ENCODE measurements at regions not wholly inside any gene's neighbourhood (a gene's known extent, or its start where the extent isn't known, plus 50 kb on each side); places are given as distances from the start of the nearest gene placed in this dataset.

- ChIA-PET POLR2A (no interaction called here), CTCF (ENCODE audit: low intra/inter-chr PET ratio) (no interaction called here)
- intact Hi-C loops (cut with micrococcal nuclease): no loop called here
- no peaks in the 10 kb centered on the region for H3K4me1 ChIP-seq (replicated peaks in 1 of 2; ENCODE audit: control insufficient read depth in 2 of 2, insufficient read depth in 2 of 2, low read length in 2 of 2)
- no peaks in the 10 kb centered on the region for H4K20me1 ChIP-seq (replicated peaks; ENCODE audit: control insufficient read depth, insufficient read depth, low read length)
- in situ Hi-C loops (cut with MboI): no loop called here
- no peak for TF ChIP-seq CSDE1 (IDR thresholded peaks at IDR 0.05)
- TF ChIP-seq ZNF282 (CRISPR knock-in tag; IDR thresholded peaks at IDR 0.05): no peak
- TF ChIP-seq ZNF444 (CRISPR knock-in tag; IDR thresholded peaks at IDR 0.05): no peak
- no peak for TF ChIP-seq U2AF2 (optimal IDR thresholded peaks at IDR 0.05; ENCODE audit: low read depth, low read length)
- TF ChIP-seq MAZ (CRISPR knock-in tag; conservative IDR thresholded peaks at IDR 0.05 in 1 of 2, IDR thresholded peaks at IDR 0.05 in 1 of 2): no peak
- TF ChIP-seq CREB3L1 (IDR thresholded peaks at IDR 0.05; ENCODE audit: borderline replicate concordance, low read depth): no peak
- no peak for TF ChIP-seq ETV6 (IDR thresholded peaks at IDR 0.05; ENCODE audit: borderline replicate concordance in 1 of 2, low read depth in 2 of 2, low read length in 1 of 2)
- TF ChIP-seq ETV6 (CRISPR knock-in tag; IDR thresholded peaks at IDR 0.05; ENCODE audit: borderline replicate concordance): no peak
- TF ChIP-seq ZNF785 (CRISPR knock-in tag; IDR thresholded peaks at IDR 0.05): no peak
- no peak for TF ChIP-seq PTBP1 (IDR thresholded peaks at IDR 0.05; ENCODE audit: low read depth, low read length)
- TF ChIP-seq SAFB2 (IDR thresholded peaks at IDR 0.05; ENCODE audit: borderline replicate concordance, low read depth, low read length, severe bottlenecking): no peak
- TF ChIP-seq MTF1 (CRISPR knock-in tag; IDR thresholded peaks at IDR 0.05; ENCODE audit: borderline replicate concordance): no peak
- no peak for TF ChIP-seq TEAD4 (IDR thresholded peaks at IDR 0.05; ENCODE audit: low read length)
- no peak for TF ChIP-seq TEAD4 (CRISPR knock-in tag; IDR thresholded peaks at IDR 0.05; ENCODE audit: borderline replicate concordance)
- TF ChIP-seq NFE2 (IDR thresholded peaks at IDR 0.05; ENCODE audit: low read depth): no peak
- no peak for TF ChIP-seq ZNF609 (CRISPR knock-in tag; IDR thresholded peaks at IDR 0.05; ENCODE audit: borderline replicate concordance)
- TF ChIP-seq ZNF354B (CRISPR knock-in tag; IDR thresholded peaks at IDR 0.05): no peak
- TF ChIP-seq COPS2 (conservative IDR thresholded peaks at IDR 0.05): no peak
- no peak for TF ChIP-seq ZNF644 (tag; IDR thresholded peaks at IDR 0.05; ENCODE audit: low read depth)
- no peak overlapping the region for H2AFZ ChIP-seq (ENCODE audit: low read depth, low read length)
- no peak for FAIRE-seq
- no peak overlapping the region for H3K4me3 ChIP-seq
- peaks cover 4 to 11% of the 10 kb centered on the region in 2 experiments; a peak in 2 of 5 replicates for H3K27me3 ChIP-seq (ENCODE audit: control insufficient read depth in 2 of 2, insufficient read depth in 2 of 2, low read length in 2 of 2)
- no peaks in the 10 kb centered on the region for H3K36me3 ChIP-seq (ENCODE audit: control insufficient read depth, insufficient read depth, low read length)
- H3K9me3 ChIP-seq (replicated peaks; ENCODE audit: control insufficient read depth, insufficient read depth, low read depth, low read length): no peaks in the 10 kb centered on the region
- H3K4me2 ChIP-seq (ENCODE audit: insufficient read depth, low read length): no peak overlapping the region
- no peak for ATAC-seq
- WGBS (ENCODE audit: insufficient coverage, low coverage, missing lambda C conversion rate): 1% methylated on average over 13 of the region's 13 CpGs
- no peaks in the 10 kb centered on the region for H3K9me1 ChIP-seq (ENCODE audit: control insufficient read depth, insufficient read depth, low read length)
- no peak overlapping the region for H3K27ac ChIP-seq (ENCODE audit: extremely low read depth, low read depth, low read length)
- H3K9ac ChIP-seq (ENCODE audit: insufficient read depth in 1 of 2, low read depth in 2 of 2, low read length in 2 of 2): no peak overlapping the region
- H3K79me2 ChIP-seq (ENCODE audit: control insufficient read depth, insufficient read depth, low read length): no peaks in the 10 kb centered on the region
- no peak for DNase-seq (ENCODE audit: extremely low read depth in 1 of 4, low spot score in 3 of 4)
- BruUV-seq (replicated peaks): no TSS peak
Measured at GRCh38 chr3:159856590-159857104, 132.0 kb upstream of the IL12A start.
